ENCODE measurements at regions not wholly inside any gene's neighbourhood (a gene's known extent, or its start where the extent isn't known, plus 50 kb on each side); places are given as distances from the start of the nearest gene placed in this dataset.

- intact Hi-C loops (cut with DNase I), result no loop called here
- H3K36me3 ChIP-seq, result no peaks in the 10 kb centered on the region
- H3K27ac ChIP-seq, result no peak overlapping the region
- H3K9me3 ChIP-seq, result no peaks in the 10 kb centered on the region
- H3K27me3 ChIP-seq, result no peaks in the 10 kb centered on the region
- H3K4me3 ChIP-seq, result no peak overlapping the region
- peaks cover 0 to 19% of the 10 kb centered on the region in 2 donors for H3K4me1 ChIP-seq
- DNase-seq (ENCODE audit: low spot score in 2 of 2), result peak in 1 of 2 donors; percentile 60
- no peak for TF ChIP-seq CTCF (IDR thresholded peaks at IDR 0.05)
These were observed 83.8 kb upstream of the TPM1 start for GRCh38 chr15:62958528-62959363.

- intact Hi-C loops (cut with DNase I), result no loop called here
- peak in 1 of 2 donors; percentile 40 for DNase-seq (ENCODE audit: low spot score in 2 of 2)
- Histone ChIP-seq H3K4me1 (peaks cover 0 to 19% of the 10 kb centered on the region in 2 donors), H3K36me3 (no peaks in the 10 kb centered on the region), H3K27me3 (no peaks in the 10 kb centered on the region), H3K27ac (no peak overlapping the region), H3K4me3 (no peak overlapping the region), H3K9me3 (no peaks in the 10 kb centered on the region)
- TF ChIP-seq CTCF (IDR thresholded peaks at IDR 0.05), result no peak
These were observed 81.4 kb upstream of the TPM1 start for GRCh38 chr15:62961134-62961533.

- H3K4me1 ChIP-seq, result peaks cover 0 to 14% of the 10 kb centered on the region in 2 donors
- no peaks in the 10 kb centered on the region for H3K27me3 ChIP-seq
- no peaks in the 10 kb centered on the region for H3K9me3 ChIP-seq
- H3K4me3 ChIP-seq, result no peak overlapping the region
- H3K27ac ChIP-seq, result no peak overlapping the region
- peak in 1 of 2 donors; percentile 58 for DNase-seq (ENCODE audit: low spot score in 2 of 2)
- no peak for TF ChIP-seq CTCF (IDR thresholded peaks at IDR 0.05)
- intact Hi-C loops (cut with DNase I), result no loop called here
- no peaks in the 10 kb centered on the region for H3K36me3 ChIP-seq
These were observed 80.2 kb upstream of the TPM1 start for GRCh38 chr15:62962101-62962995.

DNA sequence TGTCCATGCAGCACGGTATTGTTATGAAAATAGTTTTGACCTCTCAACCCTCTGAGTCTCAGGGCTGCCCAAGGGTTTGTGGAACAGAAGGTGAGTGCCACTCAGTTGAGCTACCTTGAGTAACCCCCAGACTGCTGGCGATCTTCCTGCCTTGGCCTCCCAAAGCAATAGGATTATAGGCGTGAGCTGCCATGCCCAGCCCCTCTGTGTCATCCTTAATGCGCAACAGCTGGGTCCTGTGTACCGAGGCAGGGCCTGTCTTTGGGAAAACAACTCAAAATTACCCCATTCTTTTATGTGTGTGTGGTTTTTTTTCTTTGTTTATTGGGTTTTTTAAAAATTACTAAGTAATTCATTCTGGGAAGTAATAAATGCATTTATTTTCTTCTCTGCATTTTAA is 78.3 kb upstream of the TPM1 start:
- Histone ChIP-seq H3K36me3 (no peaks in the 10 kb centered on the region), H3K4me1 (no peaks in the 10 kb centered on the region), H3K4me3 (no peak overlapping the region), H3K27ac (no peak overlapping the region), H3K9me3 (no peaks in the 10 kb centered on the region), H3K27me3 (no peaks in the 10 kb centered on the region)
- intact Hi-C loops (cut with DNase I), result no loop called here
- no peak for TF ChIP-seq CTCF (IDR thresholded peaks at IDR 0.05)
- peak in 1 of 2 donors; percentile 31 for DNase-seq (ENCODE audit: low spot score in 2 of 2)

DNA sequence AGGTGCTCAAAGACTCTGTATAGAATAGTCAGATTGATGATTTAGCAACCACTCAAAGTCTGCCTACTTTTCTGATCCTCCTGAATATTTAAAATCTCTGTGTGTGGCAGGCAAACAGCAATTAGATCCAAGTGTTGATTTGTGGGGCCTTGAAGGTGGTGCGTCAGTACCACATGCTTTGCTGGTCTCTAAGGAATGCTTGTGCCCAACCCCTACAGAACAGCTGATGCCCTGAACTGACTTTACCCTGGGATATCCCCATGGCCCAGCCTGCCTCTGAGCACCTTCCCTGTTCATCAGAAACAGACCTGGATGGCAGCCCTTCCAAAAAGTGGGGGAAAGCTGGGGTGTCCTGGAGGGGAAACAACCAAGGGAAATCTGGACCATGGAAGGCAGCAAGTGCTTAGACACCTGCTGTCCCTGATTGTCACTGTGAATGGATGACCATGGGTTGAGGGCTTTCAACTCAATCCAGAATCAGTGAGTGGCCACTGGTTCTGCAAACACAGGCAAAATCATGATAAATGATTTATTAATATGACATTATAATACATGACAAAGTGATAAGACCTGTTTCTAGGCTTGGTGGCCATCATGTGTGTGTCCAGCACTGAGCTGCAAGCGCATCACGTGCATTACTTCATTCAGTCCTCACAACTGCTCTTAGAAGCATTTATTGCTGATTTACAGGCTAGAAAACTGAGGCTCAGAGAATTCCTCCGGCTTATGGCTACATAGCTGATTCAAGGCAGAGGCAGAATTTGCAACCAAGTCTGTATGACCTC is 76.1 kb upstream of the TPM1 start:
- Histone ChIP-seq H3K9me3 (no peaks in the 10 kb centered on the region), H3K27ac (no peak overlapping the region), H3K4me3 (no peak overlapping the region), H3K27me3 (no peaks in the 10 kb centered on the region), H3K4me1 (no peaks in the 10 kb centered on the region), H3K36me3 (no peaks in the 10 kb centered on the region)
- DNase-seq (ENCODE audit: low spot score in 2 of 2), result peak in 1 of 2 donors; percentile 25
- TF ChIP-seq CTCF (IDR thresholded peaks at IDR 0.05), result no peak
- intact Hi-C loops (cut with DNase I), result no loop called here

All from ascending aorta (tissue), 2 donors.